ENCODE measurements at regions not wholly inside any gene's neighbourhood (a gene's known extent, or its start where the extent isn't known, plus 50 kb on each side); places are given as distances from the start of the nearest gene placed in this dataset.

- DNase-seq (ENCODE audit: low spot score): no peak
- no peaks in the 10 kb centered on the region for H3K27me3 ChIP-seq
- no peak for TF ChIP-seq CTCF (IDR thresholded peaks at IDR 0.05)
- no peaks in the 10 kb centered on the region for H3K9me3 ChIP-seq
- H3K4me1 ChIP-seq: no peaks in the 10 kb centered on the region
- no peaks in the 10 kb centered on the region for H3K36me3 ChIP-seq
- no peak overlapping the region for H3K4me3 ChIP-seq
- H3K27ac ChIP-seq: no peak overlapping the region
Observed at GRCh38 chr3:107884028-107884427, 206.8 kb downstream of the CD47 start.

- no peaks in the 10 kb centered on the region for H3K27me3 ChIP-seq
- H3K4me3 ChIP-seq: no peak overlapping the region
- no peaks in the 10 kb centered on the region for H3K9me3 ChIP-seq
- no peaks in the 10 kb centered on the region for H3K36me3 ChIP-seq
- H3K4me1 ChIP-seq: no peaks in the 10 kb centered on the region
- TF ChIP-seq CTCF (IDR thresholded peaks at IDR 0.05): no peak
- DNase-seq (ENCODE audit: low spot score): no peak
- no peak overlapping the region for H3K27ac ChIP-seq
Observed at GRCh38 chr3:107882881-107883280, 207.9 kb downstream of the CD47 start.

- Histone ChIP-seq H3K27me3 (no peaks in the 10 kb centered on the region), H3K36me3 (no peaks in the 10 kb centered on the region), H3K4me3 (no peak overlapping the region), H3K9me3 (no peaks in the 10 kb centered on the region), H3K4me1 (no peaks in the 10 kb centered on the region), H3K27ac (no peak overlapping the region)
- no peak for DNase-seq (ENCODE audit: low spot score)
- no peak for TF ChIP-seq CTCF (IDR thresholded peaks at IDR 0.05)
Observed at GRCh38 chr3:107882261-107882660, 208.6 kb downstream of the CD47 start.

GRCh38 chr3:107881509-107881908, 209.3 kb downstream of the CD47 start:
- no peak for DNase-seq (ENCODE audit: low spot score)
- no peaks in the 10 kb centered on the region for H3K4me1 ChIP-seq
- TF ChIP-seq CTCF (IDR thresholded peaks at IDR 0.05): no peak
- no peaks in the 10 kb centered on the region for H3K36me3 ChIP-seq
- no peak overlapping the region for H3K4me3 ChIP-seq
- H3K27ac ChIP-seq: no peak overlapping the region
- H3K27me3 ChIP-seq: no peaks in the 10 kb centered on the region
- H3K9me3 ChIP-seq: no peaks in the 10 kb centered on the region

- Histone ChIP-seq H3K4me3 (no peak overlapping the region), H3K9me3 (no peaks in the 10 kb centered on the region), H3K27ac (no peak overlapping the region), H3K27me3 (no peaks in the 10 kb centered on the region), H3K4me1 (no peaks in the 10 kb centered on the region), H3K36me3 (no peaks in the 10 kb centered on the region)
- no peak for TF ChIP-seq CTCF (IDR thresholded peaks at IDR 0.05)
- DNase-seq (ENCODE audit: low spot score): no peak
Observed at GRCh38 chr3:107880702-107881101, 210.1 kb downstream of the CD47 start.

- Histone ChIP-seq H3K36me3 (no peaks in the 10 kb centered on the region), H3K27ac (no peak overlapping the region), H3K4me3 (no peak overlapping the region), H3K9me3 (no peaks in the 10 kb centered on the region), H3K4me1 (no peaks in the 10 kb centered on the region), H3K27me3 (no peaks in the 10 kb centered on the region)
- no peak for TF ChIP-seq CTCF (IDR thresholded peaks at IDR 0.05)
- no peak for DNase-seq (ENCODE audit: low spot score)
Observed at GRCh38 chr3:107877936-107878335, 212.9 kb downstream of the CD47 start.
